HepG2 (cell line): ENCODE measurements at regions not wholly inside any gene's neighbourhood (a gene's known extent, or its start where the extent isn't known, plus 50 kb on each side); places are given as distances from the start of the nearest gene placed in this dataset.

Experiments used
- ATAC-seq: fragments of 200-7000 bp; cut with Tn5 transposase; 3 replicates; pipeline ENCODE4 v1.9.1; 2020; ENCODE audit warnings: mild to moderate bottlenecking, moderate library complexity
- BruUV-seq: library from RNA; stranded (reverse); fragments of 400-500 nt; replicated peaks from 2 replicates; lab custom pipeline; 2021; lab: Mats Ljungman, UMichigan
- CTCF ChIA-PET: fragments of 300-600 bp; formaldehyde crosslinking; extraction: SDS; loops from one replicate; lab custom pipeline; 2021; ENCODE audit warnings: low total read pairs, inconsistent platforms, low intra/inter-chr PET ratio; lab: Yijun Ruan, JAX
- POLR2A ChIA-PET: fragments of 350-600 bp; sonication (Branson Sonifier 250); formaldehyde crosslinking; loops from one replicate; lab custom pipeline; 2020; ENCODE audit warnings: antibody characterized with exemption, inconsistent platforms; lab: Yijun Ruan, JAX
- DNase-seq: peaks from one replicate; pipeline ENCODE4 v3.0.0-alpha.2; 2015; ENCODE audit warnings: low spot score
- FAIRE-seq: peaks from 3 replicates; lab custom pipeline; 2011; peaks lifted over from hg19 to GRCh38; lab: Jason Lieb, UNC
- H2AFZ ChIP-seq: one replicate; pipeline ENCODE4 v1.6.1; 2011; ENCODE audit warnings: low read length, inconsistent platforms
- H3K27ac ChIP-seq: fragments of 300-600 bp; 3 replicates; pipeline ENCODE4 v1.8.0; 2011; ENCODE audit warnings: mixed run types, mild to moderate bottlenecking, mixed read lengths, low read length, inconsistent platforms; ENCODE audit not compliant: insufficient read depth; ENCODE audit errors: extremely low read length
- H3K27me3 ChIP-seq, 2 experiments: fragments of 200-600 bp in 1 of 2; 2 replicates in 1 of 2; 3 replicates in 1 of 2; pipeline versions ENCODE4 v1.6.0 to v1.8.0; 2011; ENCODE audit warnings: low read length in 2 of 2, mild to moderate bottlenecking in 2 of 2, moderate library complexity in 2 of 2, inconsistent platforms in 1 of 2; ENCODE audit not compliant: insufficient read depth in 2 of 2, control insufficient read depth in 1 of 2
- H3K36me3 ChIP-seq, 2 experiments: fragments of 200-600 bp in 1 of 2; replicated peaks in 1 of 2; 2 replicates in 1 of 2; 3 replicates in 1 of 2; pipeline versions ENCODE4 v1.5.1 to v1.8.0; 2011; ENCODE audit warnings: low read length in 2 of 2, inconsistent platforms in 1 of 2; ENCODE audit not compliant: insufficient read depth in 2 of 2, control insufficient read depth in 1 of 2
- H3K4me1 ChIP-seq: 2 replicates; pipeline ENCODE4 v1.5.1; 2012; ENCODE audit warnings: low read length, inconsistent platforms; ENCODE audit not compliant: insufficient read depth
- H3K4me2 ChIP-seq: 2 replicates; pipeline ENCODE4 v1.6.0; 2011; ENCODE audit warnings: low read depth, low read length, inconsistent platforms
- H3K4me3 ChIP-seq, 3 experiments: fragments of 200-600 bp in 1 of 3; sonication (generic), shearing (Covaris generic) in 1 of 3; replicated peaks in 1 of 3; 2 replicates each; pipeline ENCODE4 v1.5.1; 2011 to 2016; ENCODE audit warnings: low read length in 3 of 3, inconsistent platforms in 2 of 3, low read depth in 2 of 3, mild to moderate bottlenecking in 2 of 3, control low read depth in 1 of 3, mixed read lengths in 1 of 3; ENCODE audit not compliant: insufficient read depth in 1 of 3
- H3K79me2 ChIP-seq: one replicate; pipeline ENCODE4 v1.6.1; 2011; ENCODE audit warnings: low read length, inconsistent platforms; ENCODE audit not compliant: insufficient read depth
- H3K9ac ChIP-seq: 2 replicates; pipeline ENCODE4 v1.6.0; 2011; ENCODE audit warnings: mild to moderate bottlenecking, low read depth, low read length, inconsistent platforms; ENCODE audit not compliant: insufficient read depth
- H3K9me3 ChIP-seq: 2 replicates; pipeline ENCODE4 v1.5.1; 2012; ENCODE audit warnings: mild to moderate bottlenecking, low read length
- H4K20me1 ChIP-seq: 2 replicates; pipeline ENCODE4 v1.6.0; 2011; ENCODE audit warnings: inconsistent platforms, mild to moderate bottlenecking, low read length, moderate library complexity; ENCODE audit not compliant: insufficient read depth
- AHR ChIP-seq: IDR thresholded peaks from 2 replicates; pipeline ENCODE4 v1.6.1; 2018; ENCODE audit warnings: missing genetic modification reagents, missing compliant biosample characterization
- GABPA ChIP-seq, 2 experiments: IDR thresholded peaks; 2 replicates each; pipeline ENCODE4 v1.6.1; 2011 to 2016; ENCODE audit warnings: low read depth in 2 of 2, low read length in 1 of 2, missing biosample characterization in 1 of 2, missing genetic modification characterization in 1 of 2
- MAFF ChIP-seq: IDR thresholded peaks from 2 replicates; pipeline ENCODE4 v1.6.1; 2011; ENCODE audit warnings: low read depth, low read length, improper control_type of control experiment
- MAFK ChIP-seq, 2 experiments: IDR thresholded peaks in 1 of 2; conservative IDR thresholded peaks in 1 of 2; 2 replicates each; pipeline ENCODE4 v1.6.1; 2011; ENCODE audit warnings: improper control_type of control experiment in 2 of 2, low read length in 2 of 2
- NFE2L2 ChIP-seq: fragments of 150-350 bp; IDR thresholded peaks from 2 replicates; pipeline ENCODE4 v1.6.1; 2014; ENCODE audit warnings: low read length
- ZNF331 ChIP-seq: sonication (generic); formaldehyde crosslinking; IDR thresholded peaks from 2 replicates; pipeline ENCODE4 v1.4.0; 2020; ENCODE audit warnings: missing genetic modification reagents
- ZNF550 ChIP-seq: sonication (generic); formaldehyde crosslinking; IDR thresholded peaks from 2 replicates; pipeline ENCODE4 v1.4.0; 2020; ENCODE audit warnings: mild to moderate bottlenecking, missing genetic modification reagents, borderline replicate concordance
- ZNF619 ChIP-seq: sonication (generic); formaldehyde crosslinking; IDR thresholded peaks from 2 replicates; pipeline ENCODE4 v1.4.0; 2020; ENCODE audit warnings: mild to moderate bottlenecking, missing genetic modification reagents
- ZNF780A ChIP-seq: sonication (generic); formaldehyde crosslinking; IDR thresholded peaks from 2 replicates; pipeline ENCODE4 v1.8.0; 2022; ENCODE audit warnings: mild to moderate bottlenecking, missing genetic modification reagents, moderate library complexity
- WGBS: methylation state at CpG from one replicate; pipeline ENCODE4 v1.1.6; 2017; ENCODE audit warnings: low lambda C conversion rate; 5-methylcytosine and 5-hydroxymethylcytosine counted together
- in situ Hi-C: cut with HindIII; loops from 2 replicates; pipeline ENCODE4 v1.10.0; 2017; ENCODE audit warnings: low pct_unique_long_range_greater_than_20kb; ENCODE audit not compliant: extremely low pct_ligation_motif_present
- intact Hi-C: fragments of 100-400 bp; cut with micrococcal nuclease; formaldehyde crosslinking; loops from one replicate; pipeline ENCODE4 v1.10.0; 2022; ENCODE audit not compliant: unreplicated experiment

- TF ChIP-seq ZNF331 (CRISPR knock-in tag) (no peak), ZNF550 (CRISPR knock-in tag) (no peak)
Measured at GRCh38 chr5:54745599-54745998, 228.0 kb downstream of the SNX18 start (continued).

GRCh38 chr5:54743997-54744788 is 226.6 kb downstream of the SNX18 start:
- ChIA-PET CTCF (no interaction called here), POLR2A (no interaction called here)
- Histone ChIP-seq H3K27ac (no peak overlapping the region), H4K20me1 (no peaks in the 10 kb centered on the region), H3K36me3 (no peaks in the 10 kb centered on the region), H3K9me3 (no peaks in the 10 kb centered on the region), H3K4me2 (no peak overlapping the region), H3K9ac (no peak overlapping the region), H3K79me2 (no peaks in the 10 kb centered on the region), H2AFZ (peak overlapping the region; percentile 51), H3K27me3 (no peaks in the 10 kb centered on the region; a peak in 1 of 5 replicates), H3K4me1 (0 out of 2 replicates have a peak, but pooled peaks cover 7% of the 10 kb centered on the region), H3K4me3 (no peak overlapping the region)
- FAIRE-seq (no peak), ATAC-seq (no peak; the same call in 2 of the 3 replicates), DNase-seq (peak; percentile 5)
- in situ Hi-C loops = no loop called here
- no TSS peak for BruUV-seq
- 62% methylated on average over 8 of the region's 8 CpGs for WGBS
- intact Hi-C loops = no loop called here
- TF ChIP-seq MAFF = peak; percentile 95
- no peak for TF ChIP-seq GABPA (IDR thresholded peaks at IDR 0.05; ENCODE audit: low read depth, low read length)
- no peak for TF ChIP-seq GABPA (CRISPR knock-in tag; IDR thresholded peaks at IDR 0.05; ENCODE audit: low read depth)
- TF ChIP-seq MAFK (conservative IDR thresholded peaks at IDR 0.05 in 1 of 2, IDR thresholded peaks at IDR 0.05 in 1 of 2; ENCODE audit: low read length in 2 of 2) = peak; percentile 94 to 96
- TF ChIP-seq ZNF780A (CRISPR knock-in tag) = no peak
- peak; percentile 64; the same call in 1 of the 2 replicates for TF ChIP-seq NFE2L2
- no peak for TF ChIP-seq AHR
- TF ChIP-seq ZNF619 = no peak
